ENCODE measurements at regions not wholly inside any gene's neighbourhood (a gene's known extent, or its start where the extent isn't known, plus 50 kb on each side); places are given as distances from the start of the nearest gene placed in this dataset.

DNA sequence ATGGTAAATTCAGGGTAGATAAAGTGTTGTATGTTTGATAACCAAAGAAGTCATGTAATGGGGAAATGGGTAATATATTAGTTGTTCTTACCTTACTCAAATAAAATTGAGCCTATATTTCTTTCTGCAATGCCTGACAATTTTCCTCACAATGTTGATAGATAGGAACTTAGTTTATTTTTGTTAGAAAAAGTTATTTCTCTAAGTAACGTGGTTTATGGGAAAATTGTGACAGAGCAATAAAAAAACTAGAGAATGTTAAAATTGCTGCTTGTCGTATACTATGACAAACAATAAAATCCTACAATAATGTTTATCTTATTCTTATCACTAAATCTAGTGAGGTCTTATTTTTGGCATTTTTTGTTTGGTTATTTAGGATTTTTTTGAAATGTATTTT lies 534.1 kb downstream of the TMTC2 start:
- TF ChIP-seq JUN (IDR thresholded peaks at IDR 0.05; ENCODE audit: low read depth, low read length) (no peak), EZH2 (IDR thresholded peaks at IDR 0.05; ENCODE audit: low read depth, low read length, severe bottlenecking) (no peak), FOSL1 (IDR thresholded peaks at IDR 0.05; ENCODE audit: insufficient read depth, low read depth, low read length) (no peak), BRCA1 (IDR thresholded peaks at IDR 0.05; ENCODE audit: low read depth, low read length) (no peak), TAF1 (IDR thresholded peaks at IDR 0.05; ENCODE audit: low read depth, low read length) (no peak), SIX5 (IDR thresholded peaks at IDR 0.05; ENCODE audit: low read depth, low read length) (no peak), POLR2A (IDR thresholded peaks at IDR 0.05; ENCODE audit: control extremely low read depth in 1 of 2, low read depth in 2 of 2, low read length in 2 of 2) (no peak), SP1 (IDR thresholded peaks at IDR 0.05; ENCODE audit: low read depth, low read length) (no peak), KDM5A (IDR thresholded peaks at IDR 0.05; ENCODE audit: low read length) (no peak), SP2 (IDR thresholded peaks at IDR 0.05; ENCODE audit: low read length) (no peak)
- TF ChIP-seq, protein P1, sequence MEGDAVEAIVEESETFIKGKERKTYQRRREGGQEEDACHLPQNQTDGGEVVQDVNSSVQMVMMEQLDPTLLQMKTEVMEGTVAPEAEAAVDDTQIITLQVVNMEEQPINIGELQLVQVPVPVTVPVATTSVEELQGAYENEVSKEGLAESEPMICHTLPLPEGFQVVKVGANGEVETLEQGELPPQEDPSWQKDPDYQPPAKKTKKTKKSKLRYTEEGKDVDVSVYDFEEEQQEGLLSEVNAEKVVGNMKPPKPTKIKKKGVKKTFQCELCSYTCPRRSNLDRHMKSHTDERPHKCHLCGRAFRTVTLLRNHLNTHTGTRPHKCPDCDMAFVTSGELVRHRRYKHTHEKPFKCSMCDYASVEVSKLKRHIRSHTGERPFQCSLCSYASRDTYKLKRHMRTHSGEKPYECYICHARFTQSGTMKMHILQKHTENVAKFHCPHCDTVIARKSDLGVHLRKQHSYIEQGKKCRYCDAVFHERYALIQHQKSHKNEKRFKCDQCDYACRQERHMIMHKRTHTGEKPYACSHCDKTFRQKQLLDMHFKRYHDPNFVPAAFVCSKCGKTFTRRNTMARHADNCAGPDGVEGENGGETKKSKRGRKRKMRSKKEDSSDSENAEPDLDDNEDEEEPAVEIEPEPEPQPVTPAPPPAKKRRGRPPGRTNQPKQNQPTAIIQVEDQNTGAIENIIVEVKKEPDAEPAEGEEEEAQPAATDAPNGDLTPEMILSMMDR (IDR thresholded peaks at IDR 0.05; ENCODE audit: control extremely low read depth in 1 of 3, insufficient read depth in 1 of 3, low read depth in 1 of 3, low read length in 3 of 3) = no peak
- TF ChIP-seq, protein P2, sequence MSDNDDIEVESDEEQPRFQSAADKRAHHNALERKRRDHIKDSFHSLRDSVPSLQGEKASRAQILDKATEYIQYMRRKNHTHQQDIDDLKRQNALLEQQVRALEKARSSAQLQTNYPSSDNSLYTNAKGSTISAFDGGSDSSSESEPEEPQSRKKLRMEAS (IDR thresholded peaks at IDR 0.05) = no peak

All from H1 (cell line).